ENCODE measurements at regions not wholly inside any gene's neighbourhood (a gene's known extent, or its start where the extent isn't known, plus 50 kb on each side); places are given as distances from the start of the nearest gene placed in this dataset.

DNA sequence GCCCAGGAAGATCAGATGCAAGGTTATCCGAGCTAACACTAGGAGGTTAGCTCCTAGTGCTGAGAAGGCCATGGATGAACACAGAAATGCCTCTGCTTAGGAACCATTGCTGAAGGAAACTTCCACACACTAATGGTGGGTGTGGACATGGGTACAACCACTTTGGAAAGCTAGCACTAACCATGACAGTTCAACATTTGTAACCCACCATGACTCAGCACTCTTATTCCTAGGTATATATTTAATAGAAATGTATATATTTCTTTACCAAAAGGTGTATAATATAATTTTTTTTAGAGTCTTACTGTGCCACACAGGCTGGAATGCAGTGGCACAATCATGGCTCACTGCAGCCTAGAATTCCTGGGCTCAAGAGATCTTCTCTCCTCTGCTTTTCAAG lies 85.3 kb upstream of the BTBD3 start:
- DNase-seq: no peak
- no CpG with 5 or more reads among the region's 1 CpG for WGBS, 2 experiments (ENCODE audit: extremely low coverage in 2 of 2, insufficient read length in 1 of 2)
- no peak overlapping the region for H2AK9ac ChIP-seq (replicated peaks; ENCODE audit: low read depth, low read length, poor library complexity)
- no peak overlapping the region for H3K56ac ChIP-seq (ENCODE audit: extremely low read depth, insufficient read depth, low read length)
- no peak overlapping the region for H3K27ac ChIP-seq (ENCODE audit: insufficient read depth, low read length)
- H2AK5ac ChIP-seq (ENCODE audit: low read depth, low read length): no peak overlapping the region
- no peaks in the 10 kb centered on the region for H3K9me1 ChIP-seq (ENCODE audit: insufficient read depth, low read length)
- peaks cover 1% of the 10 kb centered on the region; the same call in 1 of the 2 replicates for H3K4me1 ChIP-seq (ENCODE audit: control insufficient read depth, insufficient read depth, low read length)
- no peak overlapping the region for H2BK5ac ChIP-seq (ENCODE audit: low read depth, low read length, poor library complexity, severe bottlenecking)
- no peak overlapping the region for H3K4me2 ChIP-seq (ENCODE audit: low read depth, low read length)
- ATAC-seq (ENCODE audit: low read depth): no peak; the same call in 1 of the 2 replicates
- H3K36me3 ChIP-seq (ENCODE audit: control insufficient read depth, insufficient read depth, low read length): no peaks in the 10 kb centered on the region
- H3K9ac ChIP-seq (ENCODE audit: low read depth, low read length): no peak overlapping the region
- TF ChIP-seq, protein P1, sequence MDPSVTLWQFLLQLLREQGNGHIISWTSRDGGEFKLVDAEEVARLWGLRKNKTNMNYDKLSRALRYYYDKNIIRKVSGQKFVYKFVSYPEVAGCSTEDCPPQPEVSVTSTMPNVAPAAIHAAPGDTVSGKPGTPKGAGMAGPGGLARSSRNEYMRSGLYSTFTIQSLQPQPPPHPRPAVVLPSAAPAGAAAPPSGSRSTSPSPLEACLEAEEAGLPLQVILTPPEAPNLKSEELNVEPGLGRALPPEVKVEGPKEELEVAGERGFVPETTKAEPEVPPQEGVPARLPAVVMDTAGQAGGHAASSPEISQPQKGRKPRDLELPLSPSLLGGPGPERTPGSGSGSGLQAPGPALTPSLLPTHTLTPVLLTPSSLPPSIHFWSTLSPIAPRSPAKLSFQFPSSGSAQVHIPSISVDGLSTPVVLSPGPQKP (IDR thresholded peaks at IDR 0.05; ENCODE audit: borderline replicate concordance, low read depth, low read length): no peak
- TF ChIP-seq SMC3 (IDR thresholded peaks at IDR 0.05; ENCODE audit: low read depth, low read length): no peak
- no peak for TF ChIP-seq CEBPB (IDR thresholded peaks at IDR 0.05; ENCODE audit: low read depth, low read length)
- TF ChIP-seq RCOR1 (IDR thresholded peaks at IDR 0.05; ENCODE audit: insufficient replicate concordance, low read length): no peak
- peak; percentile 88 for TF ChIP-seq NFE2L2 (IDR thresholded peaks at IDR 0.05; ENCODE audit: low read depth, low read length)
- no peak for TF ChIP-seq RFX5 (IDR thresholded peaks at IDR 0.05; ENCODE audit: low read depth, low read length)
- TF ChIP-seq FOS (IDR thresholded peaks at IDR 0.05; ENCODE audit: low read depth, low read length): no peak
- no peak for TF ChIP-seq MXI1 (IDR thresholded peaks at IDR 0.05; ENCODE audit: borderline replicate concordance, low read depth, low read length)
- TF ChIP-seq CHD1 (IDR thresholded peaks at IDR 0.05; ENCODE audit: low read depth, low read length): no peak
- TF ChIP-seq BHLHE40 (IDR thresholded peaks at IDR 0.05; ENCODE audit: low read depth, low read length): no peak
- TF ChIP-seq POLR2A (IDR thresholded peaks at IDR 0.05; ENCODE audit: low read depth, low read length): no peak
- 0 out of 2 replicates have a peak, but pooled peaks have one; percentile 2 for TF ChIP-seq MAFK (IDR thresholded peaks at IDR 0.05; ENCODE audit: low read depth, low read length)
- no peak for TF ChIP-seq MAZ (IDR thresholded peaks at IDR 0.05; ENCODE audit: borderline replicate concordance, low read depth, low read length)
- no peak overlapping the region for H2AFZ ChIP-seq (replicated peaks; ENCODE audit: low read length, poor library complexity)
- POLR2A ChIA-PET (ENCODE audit: unreplicated experiment): no interaction called here
- no peak overlapping the region for H3K4me3 ChIP-seq (ENCODE audit: insufficient read depth, low read depth, low read length)
- H4K5ac ChIP-seq (ENCODE audit: low read depth, low read length): peak overlapping the region; percentile 93; the same call in 1 of the 2 replicates
- no peaks in the 10 kb centered on the region for H4K20me1 ChIP-seq (ENCODE audit: insufficient read depth, low read length)
- peak overlapping the region; percentile 19; the same call in 1 of the 2 replicates for H2BK120ac ChIP-seq (ENCODE audit: low read depth, low read length)
- 0 out of 2 replicates have a peak overlapping the region, but pooled peaks have one; percentile 3 for H3K23ac ChIP-seq (ENCODE audit: low read depth, low read length)
- CTCF ChIA-PET: no interaction called here
- H4K91ac ChIP-seq (ENCODE audit: insufficient read depth, low read depth, low read length): no peak overlapping the region
- in situ Hi-C loops (cut with MboI; ENCODE audit: low sequenced_read_pairs): no loop called here
- H4K8ac ChIP-seq (ENCODE audit: low read depth in 2 of 2, low read length in 2 of 2): no peak overlapping the region
- H3K79me1 ChIP-seq (ENCODE audit: low read depth in 1 of 2, low read length in 2 of 2): no peaks in the 10 kb centered on the region
- H3K14ac ChIP-seq (replicated peaks; ENCODE audit: low read depth, low read length): peak overlapping the region; percentile 80; the same call in 1 of the 2 replicates
- dilution Hi-C loops (cut with HindIII; ENCODE audit: low sequenced_read_pairs, unreplicated experiment): no loop called here
- H2BK20ac ChIP-seq (ENCODE audit: low read depth, low read length): peak overlapping the region; percentile 64; the same call in 1 of the 2 replicates
- H3K18ac ChIP-seq (ENCODE audit: low read depth, low read length): peak overlapping the region; percentile 57; the same call in 1 of the 2 replicates
- H3K9me3 ChIP-seq (ENCODE audit: control insufficient read depth, insufficient read depth, low read length): peaks cover 2% of the 10 kb centered on the region; the same call in 1 of the 2 replicates
- no TSS peak for BruUV-seq (replicated peaks)
- H3K27me3 ChIP-seq (ENCODE audit: control insufficient read depth, insufficient read depth, low read length): no peaks in the 10 kb centered on the region
- H3K4ac ChIP-seq (ENCODE audit: low read depth, low read length): peak overlapping the region; percentile 70; the same call in 1 of the 2 replicates
- H2BK15ac ChIP-seq (ENCODE audit: low read depth, low read length): peak overlapping the region; percentile 42; the same call in 1 of the 3 replicates
- intact Hi-C loops (cut with micrococcal nuclease): no loop called here
